ENCODE measurements at regions not wholly inside any gene's neighbourhood (a gene's known extent, or its start where the extent isn't known, plus 50 kb on each side); places are given as distances from the start of the nearest gene placed in this dataset.
"Not testable (repeated sequence)": the region's sequence is repeated elsewhere in the genome, so short reads cannot be mapped to it uniquely, and the experiment has no call there.

GRCh38 chr10:23543691-23544380 lies 105.0 kb downstream of the OTUD1 start:
- no peak overlapping the region for H3K4me3 ChIP-seq (ENCODE audit: low read length)
- no peaks in the 10 kb centered on the region for H3K27me3 ChIP-seq (ENCODE audit: insufficient read depth, low read length)
- no peak overlapping the region for H3K27ac ChIP-seq (ENCODE audit: low read depth, low read length)
- H3K4me1 ChIP-seq (ENCODE audit: insufficient read depth, low read length) = peaks cover 7% of the 10 kb centered on the region; the same call in 1 of the 2 replicates
- no peaks in the 10 kb centered on the region for H3K36me3 ChIP-seq (ENCODE audit: insufficient read depth, low read length)
- 0 out of 2 replicates have a peak, but pooled peaks cover under 1% of the 10 kb centered on the region for H3K9me3 ChIP-seq (ENCODE audit: insufficient read depth, low read depth, low read length)
- 86% methylated on average over 6 of the region's 9 CpGs for WGBS
- H3K9ac ChIP-seq (ENCODE audit: low read depth, low read length) = no peak overlapping the region

GRCh38 chr10:23545866-23546265 lies 107.0 kb downstream of the OTUD1 start:
- 94% methylated on average over 2 of the region's 2 CpGs for WGBS
- not testable (repeated sequence) for H3K9me3 ChIP-seq (ENCODE audit: insufficient read depth, low read depth, low read length); H3K4me1 ChIP-seq (ENCODE audit: insufficient read depth, low read length)

GRCh38 chr10:23556727-23557440 lies 118.0 kb downstream of the OTUD1 start:
- Histone ChIP-seq H3K27ac (ENCODE audit: low read depth, low read length) (no peak overlapping the region), H3K4me3 (ENCODE audit: low read length) (no peak overlapping the region), H3K4me1 (ENCODE audit: insufficient read depth, low read length) (no peaks in the 10 kb centered on the region), H3K9me3 (ENCODE audit: insufficient read depth, low read depth, low read length) (peaks cover 13% of the 10 kb centered on the region; the same call in 1 of the 2 replicates), H3K9ac (ENCODE audit: low read depth, low read length) (no peak overlapping the region), H3K36me3 (ENCODE audit: insufficient read depth, low read length) (no peaks in the 10 kb centered on the region), H3K27me3 (ENCODE audit: insufficient read depth, low read length) (no peaks in the 10 kb centered on the region)
- 94% methylated on average over 5 of the region's 5 CpGs for WGBS

More at GRCh38 chr10:23545866-23546265, 107.0 kb downstream of the OTUD1 start:
- H3K4me3 ChIP-seq (ENCODE audit: low read length); H3K9ac ChIP-seq (ENCODE audit: low read depth, low read length); H3K27ac ChIP-seq (ENCODE audit: low read depth, low read length); H3K27me3 ChIP-seq (ENCODE audit: insufficient read depth, low read length); H3K36me3 ChIP-seq (ENCODE audit: insufficient read depth, low read length): not testable (repeated sequence)

- Histone ChIP-seq H3K36me3 (ENCODE audit: insufficient read depth, low read length) (no peaks in the 10 kb centered on the region), H3K27me3 (ENCODE audit: insufficient read depth, low read length) (no peaks in the 10 kb centered on the region), H3K27ac (ENCODE audit: low read depth, low read length) (no peak overlapping the region), H3K9ac (ENCODE audit: low read depth, low read length) (no peak overlapping the region), H3K4me3 (ENCODE audit: low read length) (no peak overlapping the region), H3K9me3 (ENCODE audit: insufficient read depth, low read depth, low read length) (peaks cover 15% of the 10 kb centered on the region; the same call in 1 of the 2 replicates), H3K4me1 (ENCODE audit: insufficient read depth, low read length) (no peaks in the 10 kb centered on the region)
- WGBS = 96% methylated on average over 4 of the region's 4 CpGs
Observed at GRCh38 chr10:23557777-23558176, 118.9 kb downstream of the OTUD1 start.

GRCh38 chr10:23558361-23558799 lies 119.5 kb downstream of the OTUD1 start:
- 91% methylated on average over 6 of the region's 6 CpGs for WGBS
- peaks cover 15% of the 10 kb centered on the region; the same call in 1 of the 2 replicates for H3K9me3 ChIP-seq (ENCODE audit: insufficient read depth, low read depth, low read length)
- H3K27me3 ChIP-seq (ENCODE audit: insufficient read depth, low read length) = no peaks in the 10 kb centered on the region
- no peak overlapping the region for H3K4me3 ChIP-seq (ENCODE audit: low read length)
- no peak overlapping the region for H3K9ac ChIP-seq (ENCODE audit: low read depth, low read length)
- no peaks in the 10 kb centered on the region for H3K4me1 ChIP-seq (ENCODE audit: insufficient read depth, low read length)
- no peak overlapping the region for H3K27ac ChIP-seq (ENCODE audit: low read depth, low read length)
- H3K36me3 ChIP-seq (ENCODE audit: insufficient read depth, low read length) = no peaks in the 10 kb centered on the region

GRCh38 chr10:23568996-23569395 lies 130.1 kb downstream of the OTUD1 start:
- 84% methylated on average over 3 of the region's 3 CpGs for WGBS
- no peaks in the 10 kb centered on the region for H3K36me3 ChIP-seq (ENCODE audit: insufficient read depth, low read length)
- H3K27ac ChIP-seq (ENCODE audit: low read depth, low read length) = no peak overlapping the region
- H3K27me3 ChIP-seq (ENCODE audit: insufficient read depth, low read length) = no peaks in the 10 kb centered on the region
- no peak overlapping the region for H3K9ac ChIP-seq (ENCODE audit: low read depth, low read length)
- H3K4me1 ChIP-seq (ENCODE audit: insufficient read depth, low read length) = no peaks in the 10 kb centered on the region
- H3K9me3 ChIP-seq (ENCODE audit: insufficient read depth, low read depth, low read length) = peaks cover 3% of the 10 kb centered on the region; the same call in 1 of the 2 replicates
- no peak overlapping the region for H3K4me3 ChIP-seq (ENCODE audit: low read length)

GRCh38 chr10:23571884-23572283 lies 133.0 kb downstream of the OTUD1 start:
- Histone ChIP-seq H3K4me3 (ENCODE audit: low read length) (no peak overlapping the region), H3K27ac (ENCODE audit: low read depth, low read length) (no peak overlapping the region), H3K9me3 (ENCODE audit: insufficient read depth, low read depth, low read length) (peaks cover 3% of the 10 kb centered on the region; the same call in 1 of the 2 replicates), H3K9ac (ENCODE audit: low read depth, low read length) (no peak overlapping the region), H3K27me3 (ENCODE audit: insufficient read depth, low read length) (no peaks in the 10 kb centered on the region), H3K36me3 (ENCODE audit: insufficient read depth, low read length) (no peaks in the 10 kb centered on the region), H3K4me1 (ENCODE audit: insufficient read depth, low read length) (no peaks in the 10 kb centered on the region)

- Histone ChIP-seq H3K9ac (ENCODE audit: low read depth, low read length) (no peak overlapping the region), H3K4me1 (ENCODE audit: insufficient read depth, low read length) (no peaks in the 10 kb centered on the region), H3K4me3 (ENCODE audit: low read length) (no peak overlapping the region), H3K27me3 (ENCODE audit: insufficient read depth, low read length) (no peaks in the 10 kb centered on the region), H3K27ac (ENCODE audit: low read depth, low read length) (no peak overlapping the region), H3K36me3 (ENCODE audit: insufficient read depth, low read length) (no peaks in the 10 kb centered on the region), H3K9me3 (ENCODE audit: insufficient read depth, low read depth, low read length) (no peaks in the 10 kb centered on the region)
- WGBS = 91% methylated on average over 2 of the region's 2 CpGs
Observed at GRCh38 chr10:23581906-23582450, 143.1 kb downstream of the OTUD1 start.

- H3K36me3 ChIP-seq (ENCODE audit: insufficient read depth, low read length) = no peaks in the 10 kb centered on the region
- H3K27me3 ChIP-seq (ENCODE audit: insufficient read depth, low read length) = no peaks in the 10 kb centered on the region
- no peak overlapping the region for H3K9ac ChIP-seq (ENCODE audit: low read depth, low read length)
- no peaks in the 10 kb centered on the region for H3K9me3 ChIP-seq (ENCODE audit: insufficient read depth, low read depth, low read length)
- H3K4me3 ChIP-seq (ENCODE audit: low read length) = no peak overlapping the region
- H3K27ac ChIP-seq (ENCODE audit: low read depth, low read length) = no peak overlapping the region
- WGBS = 100% methylated on average over 2 of the region's 2 CpGs
- H3K4me1 ChIP-seq (ENCODE audit: insufficient read depth, low read length) = no peaks in the 10 kb centered on the region
Observed at GRCh38 chr10:23584396-23584795, 145.5 kb downstream of the OTUD1 start.

- no peaks in the 10 kb centered on the region for H3K9me3 ChIP-seq (ENCODE audit: insufficient read depth, low read depth, low read length)
Observed at GRCh38 chr10:23585186-23585585, 146.3 kb downstream of the OTUD1 start.

GRCh38 chr10:23585666-23586065 lies 146.8 kb downstream of the OTUD1 start:
- no peaks in the 10 kb centered on the region for H3K4me1 ChIP-seq (ENCODE audit: insufficient read depth, low read length)
- H3K27ac ChIP-seq (ENCODE audit: low read depth, low read length) = no peak overlapping the region
- H3K9ac ChIP-seq (ENCODE audit: low read depth, low read length) = no peak overlapping the region
- H3K36me3 ChIP-seq (ENCODE audit: insufficient read depth, low read length) = no peaks in the 10 kb centered on the region
- WGBS = 87% methylated on average over 2 of the region's 2 CpGs
- H3K27me3 ChIP-seq (ENCODE audit: insufficient read depth, low read length) = no peaks in the 10 kb centered on the region
- no peaks in the 10 kb centered on the region for H3K9me3 ChIP-seq (ENCODE audit: insufficient read depth, low read depth, low read length)
- H3K4me3 ChIP-seq (ENCODE audit: low read length) = no peak overlapping the region

More at GRCh38 chr10:23585186-23585585, 146.3 kb downstream of the OTUD1 start:
- Histone ChIP-seq H3K36me3 (ENCODE audit: insufficient read depth, low read length) (no peaks in the 10 kb centered on the region), H3K27me3 (ENCODE audit: insufficient read depth, low read length) (no peaks in the 10 kb centered on the region), H3K4me1 (ENCODE audit: insufficient read depth, low read length) (no peaks in the 10 kb centered on the region), H3K9ac (ENCODE audit: low read depth, low read length) (no peak overlapping the region), H3K27ac (ENCODE audit: low read depth, low read length) (no peak overlapping the region), H3K4me3 (ENCODE audit: low read length) (no peak overlapping the region)
- WGBS = no CpG with 5 or more reads among the region's 1 CpG

Data from HUES64 (cell line).